ENCODE measurements at regions not wholly inside any gene's neighbourhood (a gene's known extent, or its start where the extent isn't known, plus 50 kb on each side); places are given as distances from the start of the nearest gene placed in this dataset.
"Not testable (repeated sequence)": the region's sequence is repeated elsewhere in the genome, so short reads cannot be mapped to it uniquely, and the experiment has no call there.

- H3K27ac ChIP-seq, result no peak overlapping the region
- no peaks in the 10 kb centered on the region for H3K27me3 ChIP-seq
- DNase-seq, result no peak
- intact Hi-C loops (cut with DNase I), result no loop called here
- H3K4me3 ChIP-seq, result no peak overlapping the region
- H3K9me3 ChIP-seq (replicated peaks in 1 of 3), result no peaks in the 10 kb centered on the region
- no peaks in the 10 kb centered on the region for H3K36me3 ChIP-seq (replicated peaks in 1 of 2)
- WGBS, 4 donors, result 65 to 72% (median 70%) methylated on average over 3 of the region's 3 CpGs
- no peaks in the 10 kb centered on the region for H3K4me1 ChIP-seq (replicated peaks in 1 of 2)
- TF ChIP-seq POLR2A (IDR thresholded peaks at IDR 0.05) (no peak), CTCF (IDR thresholded peaks at IDR 0.05) (no peak)
Observed at GRCh38 chr5:34455098-34455497, 201.0 kb upstream of the RAI14 start.

- WGBS, 4 donors, result 23 to 47% (median 38%) methylated on average over 3 of the region's 3 CpGs
- Histone ChIP-seq H3K9me3 (replicated peaks in 1 of 3) (no peaks in the 10 kb centered on the region), H3K4me1 (replicated peaks in 1 of 2) (no peaks in the 10 kb centered on the region), H3K27me3 (no peaks in the 10 kb centered on the region), H3K4me3 (no peak overlapping the region), H3K27ac (no peak overlapping the region), H3K36me3 (replicated peaks in 1 of 2) (no peaks in the 10 kb centered on the region)
- no peak for TF ChIP-seq POLR2A (IDR thresholded peaks at IDR 0.05)
- intact Hi-C loops (cut with DNase I), result no loop called here
- no peak for DNase-seq
Observed at GRCh38 chr5:34459908-34460307, 196.2 kb upstream of the RAI14 start.

- no peak for DNase-seq
- WGBS, 4 donors, result 0 to 67% (median 40%) methylated on average over 1 of the region's 1 CpG
- no peak overlapping the region for H3K4me3 ChIP-seq
- no peak for TF ChIP-seq CTCF (IDR thresholded peaks at IDR 0.05)
- no peak for TF ChIP-seq POLR2A (IDR thresholded peaks at IDR 0.05)
- no peak overlapping the region for H3K27ac ChIP-seq
- H3K9me3 ChIP-seq (replicated peaks in 1 of 3), result no peaks in the 10 kb centered on the region
- intact Hi-C loops (cut with DNase I), result no loop called here
- no peaks in the 10 kb centered on the region for H3K4me1 ChIP-seq (replicated peaks in 1 of 2)
- no peaks in the 10 kb centered on the region for H3K36me3 ChIP-seq (replicated peaks in 1 of 2)
- H3K27me3 ChIP-seq, result no peaks in the 10 kb centered on the region
Observed at GRCh38 chr5:34460496-34460895, 195.6 kb upstream of the RAI14 start.

GRCh38 chr5:34464829-34465228 lies 191.3 kb upstream of the RAI14 start:
- Histone ChIP-seq H3K4me3 (no peak overlapping the region), H3K27ac (no peak overlapping the region), H3K27me3 (no peaks in the 10 kb centered on the region), H3K9me3 (replicated peaks in 1 of 3) (no peaks in the 10 kb centered on the region), H3K4me1 (replicated peaks in 1 of 2) (no peaks in the 10 kb centered on the region), H3K36me3 (replicated peaks in 1 of 2) (no peaks in the 10 kb centered on the region)
- TF ChIP-seq POLR2A (IDR thresholded peaks at IDR 0.05), result no peak
- no peak for TF ChIP-seq CTCF (IDR thresholded peaks at IDR 0.05)
- 19 to 42% (median 32%) methylated on average over 4 of the region's 4 CpGs for WGBS, 4 donors
- no peak for DNase-seq
- intact Hi-C loops (cut with DNase I), result loop anchor here in 1 of 2 donors (5.0 kb wide), 1 partner anchor 468 kb away; no protein-coding TSS in a partner anchor

- peak in 3 of 7 donors; percentile 9 to 28 (median 16) for DNase-seq
- not testable (repeated sequence) for H3K9me3 ChIP-seq (replicated peaks in 1 of 3); H3K36me3 ChIP-seq (replicated peaks in 1 of 2); H3K4me3 ChIP-seq; H3K27ac ChIP-seq; H3K4me1 ChIP-seq (replicated peaks in 1 of 2); H3K27me3 ChIP-seq
- intact Hi-C loops (cut with DNase I), result loop anchor here in 1 of 2 donors (5.0 kb wide), 1 partner anchor 468 kb away; no protein-coding TSS in a partner anchor
- peak in 1 of 6 experiments; percentile 46 for TF ChIP-seq CTCF (IDR thresholded peaks at IDR 0.05)
- 0 to 6% (median 2%) methylated on average over 3 to 4 of the region's 4 CpGs for WGBS, 4 donors
Observed at GRCh38 chr5:34465301-34465700, 190.8 kb upstream of the RAI14 start.

GRCh38 chr5:34466519-34467388 lies 189.4 kb upstream of the RAI14 start:
- not testable (repeated sequence) for H3K4me1 ChIP-seq (replicated peaks in 1 of 2); H3K4me3 ChIP-seq; H3K9me3 ChIP-seq (replicated peaks in 1 of 3); H3K27ac ChIP-seq; DNase-seq; H3K27me3 ChIP-seq; H3K36me3 ChIP-seq (replicated peaks in 1 of 2)
- 42 to 61% (median 48%) methylated on average over 6 of the region's 6 CpGs for WGBS, 4 donors
- intact Hi-C loops (cut with DNase I), result loop anchor here in 1 of 2 donors (5.0 kb wide), 1 partner anchor 469 kb away; no protein-coding TSS in a partner anchor

All from adrenal gland (tissue), 9 donors.